ENCODE measurements at regions not wholly inside any gene's neighbourhood (a gene's known extent, or its start where the extent isn't known, plus 50 kb on each side); places are given as distances from the start of the nearest gene placed in this dataset.

- Histone ChIP-seq H3K4me1 (ENCODE audit: insufficient read depth, low read length, poor library complexity, severe bottlenecking) (no peaks in the 10 kb centered on the region), H3K9me2 (replicated peaks; ENCODE audit: low read depth, low read length) (no peaks in the 10 kb centered on the region), H3K4me3 (ENCODE audit: low read length, poor library complexity, severe bottlenecking) (no peak overlapping the region), H2AFZ (ENCODE audit: low read length) (no peak overlapping the region), H3K4me2 (ENCODE audit: low read depth, low read length, poor library complexity, severe bottlenecking) (no peak overlapping the region), H3K79me2 (ENCODE audit: insufficient read depth, low read length) (no peaks in the 10 kb centered on the region), H4K20me1 (ENCODE audit: insufficient read depth, low read length, poor library complexity, severe bottlenecking) (no peaks in the 10 kb centered on the region), H3K9me3 (ENCODE audit: insufficient read depth, low read depth, low read length) (no peaks in the 10 kb centered on the region), H3K27me3 (ENCODE audit: insufficient read depth, low read length, poor library complexity, severe bottlenecking) (no peaks in the 10 kb centered on the region), H3K9ac (ENCODE audit: low read depth, low read length, poor library complexity, severe bottlenecking) (no peak overlapping the region), H3K36me3 (ENCODE audit: insufficient read depth, low read length) (no peaks in the 10 kb centered on the region), H3F3A (ENCODE audit: low read depth) (no peaks in the 10 kb centered on the region)
- TF ChIP-seq CTCF (conservative IDR thresholded peaks at IDR 0.05; ENCODE audit: low read length): no peak
- TF ChIP-seq EZH2phosphoT487 (IDR thresholded peaks at IDR 0.05; ENCODE audit: borderline replicate concordance): no peak
These were observed 386.2 kb downstream of the SOX11 start for GRCh38 chr2:6078414-6078813.

- Histone ChIP-seq H3K36me3 (ENCODE audit: insufficient read depth, low read length) (no peaks in the 10 kb centered on the region), H3K9me2 (replicated peaks; ENCODE audit: low read depth, low read length) (no peaks in the 10 kb centered on the region), H3K4me3 (ENCODE audit: low read length, poor library complexity, severe bottlenecking) (no peak overlapping the region), H3K9me3 (ENCODE audit: insufficient read depth, low read depth, low read length) (no peaks in the 10 kb centered on the region), H3K4me1 (ENCODE audit: insufficient read depth, low read length, poor library complexity, severe bottlenecking) (no peaks in the 10 kb centered on the region), H3K9ac (ENCODE audit: low read depth, low read length, poor library complexity, severe bottlenecking) (no peak overlapping the region), H4K20me1 (ENCODE audit: insufficient read depth, low read length, poor library complexity, severe bottlenecking) (no peaks in the 10 kb centered on the region), H3K79me2 (ENCODE audit: insufficient read depth, low read length) (no peaks in the 10 kb centered on the region), H2AFZ (ENCODE audit: low read length) (no peak overlapping the region), H3F3A (ENCODE audit: low read depth) (no peaks in the 10 kb centered on the region), H3K27me3 (ENCODE audit: insufficient read depth, low read length, poor library complexity, severe bottlenecking) (no peaks in the 10 kb centered on the region), H3K4me2 (ENCODE audit: low read depth, low read length, poor library complexity, severe bottlenecking) (no peak overlapping the region)
- TF ChIP-seq EZH2phosphoT487 (IDR thresholded peaks at IDR 0.05; ENCODE audit: borderline replicate concordance): no peak
- no peak for TF ChIP-seq CTCF (conservative IDR thresholded peaks at IDR 0.05; ENCODE audit: low read length)
These were observed 387.2 kb downstream of the SOX11 start for GRCh38 chr2:6079405-6079804.

- Histone ChIP-seq H3K4me1 (ENCODE audit: insufficient read depth, low read length, poor library complexity, severe bottlenecking) (no peaks in the 10 kb centered on the region), H3K27me3 (ENCODE audit: insufficient read depth, low read length, poor library complexity, severe bottlenecking) (no peaks in the 10 kb centered on the region), H3K9ac (ENCODE audit: low read depth, low read length, poor library complexity, severe bottlenecking) (no peak overlapping the region), H3K79me2 (ENCODE audit: insufficient read depth, low read length) (no peaks in the 10 kb centered on the region), H4K20me1 (ENCODE audit: insufficient read depth, low read length, poor library complexity, severe bottlenecking) (no peaks in the 10 kb centered on the region), H2AFZ (ENCODE audit: low read length) (no peak overlapping the region), H3F3A (ENCODE audit: low read depth) (no peaks in the 10 kb centered on the region), H3K4me2 (ENCODE audit: low read depth, low read length, poor library complexity, severe bottlenecking) (no peak overlapping the region), H3K9me3 (ENCODE audit: insufficient read depth, low read depth, low read length) (no peaks in the 10 kb centered on the region), H3K9me2 (replicated peaks; ENCODE audit: low read depth, low read length) (no peaks in the 10 kb centered on the region), H3K36me3 (ENCODE audit: insufficient read depth, low read length) (no peaks in the 10 kb centered on the region), H3K4me3 (ENCODE audit: low read length, poor library complexity, severe bottlenecking) (no peak overlapping the region)
- TF ChIP-seq EZH2phosphoT487 (IDR thresholded peaks at IDR 0.05; ENCODE audit: borderline replicate concordance) (no peak), CTCF (conservative IDR thresholded peaks at IDR 0.05; ENCODE audit: low read length) (no peak)
These were observed 389.0 kb downstream of the SOX11 start for GRCh38 chr2:6080932-6081753.

All from Loucy (cell line).